Fibroblast of pulmonary artery (primary cell): ENCODE measurements at regions not wholly inside any gene's neighbourhood (a gene's known extent, or its start where the extent isn't known, plus 50 kb on each side); places are given as distances from the start of the nearest gene placed in this dataset.

Experiments
- DNase-seq: peaks from one replicate; pipeline ENCODE4 v3.0.0-alpha.2; 2010; ENCODE audit warnings: low read depth
- H3K4me3 ChIP-seq: replicated peaks from 2 replicates; pipeline ENCODE4 v1.5.1; 2011; ENCODE audit warnings: low read depth, mild to moderate bottlenecking, control low read depth, low read length, moderate library complexity
- TF ChIP-seq, protein P1 (sequence below): IDR thresholded peaks from 2 replicates; pipeline ENCODE4 v1.5.1; 2011; ENCODE audit warnings: mild to moderate bottlenecking, control low read depth, low read length, inconsistent platforms; ENCODE audit errors: missing control alignments

DNA sequence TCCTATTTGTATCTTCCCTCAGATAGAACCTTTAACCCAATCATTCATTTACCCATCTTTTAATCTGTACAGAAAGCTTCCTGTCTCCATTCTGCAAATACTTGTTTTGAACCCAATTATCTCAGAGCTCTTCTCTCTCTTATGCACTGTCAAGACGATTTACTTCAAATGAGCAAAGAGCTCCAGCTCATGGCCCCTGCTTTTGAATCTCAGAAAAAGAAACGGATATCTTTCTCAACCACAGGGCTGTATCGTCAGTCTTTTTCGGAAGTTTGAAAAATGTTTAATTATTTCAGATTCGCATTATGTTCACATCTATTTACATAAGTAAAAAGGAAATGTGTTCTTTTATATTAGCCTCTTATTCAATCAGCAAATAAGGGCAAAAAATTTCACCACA, 322.7 kb upstream of the NBEA start:
- no peak overlapping the region for H3K4me3 ChIP-seq
- TF ChIP-seq, protein P1, sequence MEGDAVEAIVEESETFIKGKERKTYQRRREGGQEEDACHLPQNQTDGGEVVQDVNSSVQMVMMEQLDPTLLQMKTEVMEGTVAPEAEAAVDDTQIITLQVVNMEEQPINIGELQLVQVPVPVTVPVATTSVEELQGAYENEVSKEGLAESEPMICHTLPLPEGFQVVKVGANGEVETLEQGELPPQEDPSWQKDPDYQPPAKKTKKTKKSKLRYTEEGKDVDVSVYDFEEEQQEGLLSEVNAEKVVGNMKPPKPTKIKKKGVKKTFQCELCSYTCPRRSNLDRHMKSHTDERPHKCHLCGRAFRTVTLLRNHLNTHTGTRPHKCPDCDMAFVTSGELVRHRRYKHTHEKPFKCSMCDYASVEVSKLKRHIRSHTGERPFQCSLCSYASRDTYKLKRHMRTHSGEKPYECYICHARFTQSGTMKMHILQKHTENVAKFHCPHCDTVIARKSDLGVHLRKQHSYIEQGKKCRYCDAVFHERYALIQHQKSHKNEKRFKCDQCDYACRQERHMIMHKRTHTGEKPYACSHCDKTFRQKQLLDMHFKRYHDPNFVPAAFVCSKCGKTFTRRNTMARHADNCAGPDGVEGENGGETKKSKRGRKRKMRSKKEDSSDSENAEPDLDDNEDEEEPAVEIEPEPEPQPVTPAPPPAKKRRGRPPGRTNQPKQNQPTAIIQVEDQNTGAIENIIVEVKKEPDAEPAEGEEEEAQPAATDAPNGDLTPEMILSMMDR: no peak
- DNase-seq: no peak

DNA sequence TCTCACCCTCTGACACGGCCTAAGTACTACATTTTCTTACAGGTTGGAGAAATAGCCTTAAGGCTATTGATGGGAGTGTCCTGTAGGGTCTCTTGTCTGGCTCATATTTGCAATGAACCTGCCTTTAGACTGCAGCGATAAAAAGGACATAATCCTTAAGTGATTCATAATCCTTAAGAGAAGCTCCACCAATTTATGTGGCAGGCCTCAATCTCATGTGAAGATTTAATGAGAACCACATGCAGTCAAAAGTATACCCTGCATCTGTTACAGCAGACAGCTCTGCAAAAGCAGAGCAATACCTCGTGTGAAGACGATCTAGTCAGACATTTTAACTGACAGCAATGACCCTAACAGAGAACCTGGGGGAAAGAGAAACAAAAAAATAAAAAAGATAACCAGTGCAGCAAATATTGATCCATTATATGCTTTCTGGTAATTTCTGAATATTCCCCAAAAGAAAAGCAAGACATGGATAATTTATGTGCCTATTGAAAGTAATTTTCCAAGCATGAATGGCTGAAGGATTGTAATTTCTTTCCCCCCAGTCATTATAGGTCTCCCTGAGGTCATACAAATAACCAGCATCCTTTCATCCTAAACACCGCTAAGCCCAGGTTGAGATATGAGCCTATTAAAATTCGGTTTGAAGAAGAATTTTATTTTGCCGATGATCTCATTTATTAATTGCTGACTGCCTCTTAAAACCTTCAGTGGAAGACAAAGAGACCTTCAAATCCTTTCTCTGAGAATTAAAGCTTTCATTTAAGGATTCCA, 321.8 kb upstream of the NBEA start:
- no peak for DNase-seq
- H3K4me3 ChIP-seq: no peak overlapping the region
- TF ChIP-seq, protein P1: no peak

DNA sequence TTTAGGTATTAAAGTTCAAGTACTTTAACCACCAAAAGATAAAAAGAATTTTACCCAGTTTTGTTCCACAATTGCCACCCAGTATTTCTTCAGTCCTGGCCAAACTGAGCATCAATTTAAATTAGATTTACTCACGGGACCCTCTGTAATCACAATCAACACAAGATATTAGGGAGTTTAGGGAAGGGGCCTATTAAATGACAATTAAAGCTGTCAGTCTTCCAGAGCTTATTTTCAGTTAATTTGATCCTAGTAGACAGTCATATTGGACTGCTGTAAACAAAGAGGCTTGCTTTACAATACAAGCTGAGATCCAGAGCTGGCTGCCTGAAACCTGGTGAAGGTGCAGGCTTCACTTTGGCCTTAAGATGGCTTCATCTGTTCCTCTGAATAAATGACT, 321.2 kb upstream of the NBEA start:
- TF ChIP-seq, protein P1: no peak
- H3K4me3 ChIP-seq: no peak overlapping the region
- DNase-seq: no peak

DNA sequence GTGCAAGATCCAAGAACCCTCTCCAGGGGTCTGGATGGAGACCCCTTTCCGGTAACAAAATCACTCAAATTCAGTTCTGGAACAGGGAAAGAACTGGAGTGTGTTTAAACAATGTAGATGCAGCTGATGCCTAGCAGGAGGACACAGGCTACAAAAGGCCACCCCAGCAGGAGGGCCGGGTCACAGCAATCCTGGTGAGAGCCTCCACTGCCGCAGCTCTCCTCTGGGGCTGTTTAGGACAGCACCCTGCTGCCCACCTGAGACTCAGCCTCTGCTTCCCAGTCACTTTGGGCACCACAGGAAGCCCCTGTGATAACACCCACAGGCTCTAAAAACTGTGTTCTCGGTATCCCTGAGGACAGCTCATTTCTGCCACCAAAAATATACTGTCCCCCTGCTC, 318.7 kb upstream of the NBEA start:
- TF ChIP-seq, protein P1: no peak
- no peak overlapping the region for H3K4me3 ChIP-seq
- DNase-seq: no peak

DNA sequence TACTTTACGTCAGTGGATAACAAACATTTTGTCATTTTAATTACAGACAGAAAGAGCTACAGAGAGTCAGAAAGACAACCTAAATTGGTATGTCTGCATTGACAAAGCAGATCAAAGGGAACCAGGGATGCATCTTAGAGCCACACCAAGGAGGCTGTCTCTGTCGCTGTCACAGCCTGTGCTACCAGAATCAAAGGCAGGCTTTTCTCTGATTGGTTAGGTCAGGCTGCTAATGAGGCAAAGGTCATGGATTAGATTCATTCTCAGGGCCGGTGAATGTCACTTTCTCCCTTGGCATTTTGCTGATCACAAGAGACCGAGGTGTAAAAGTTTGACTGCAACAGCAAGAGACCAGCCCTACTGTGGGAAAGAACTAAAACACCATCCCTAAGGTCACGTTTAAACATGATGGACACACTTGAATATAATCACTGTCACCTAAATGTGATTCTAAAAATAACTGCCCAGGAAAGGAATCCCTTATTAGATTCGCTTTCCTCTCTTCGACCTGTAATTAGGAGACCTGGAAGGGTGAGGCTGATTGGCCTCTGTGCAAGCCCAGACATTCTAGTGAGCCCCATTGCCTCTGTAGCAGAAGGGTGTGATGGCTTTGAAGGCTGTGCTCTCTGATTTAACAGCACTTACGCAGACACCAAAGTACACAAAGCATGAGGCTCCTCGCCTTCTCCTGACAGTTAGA, 314.4 kb upstream of the NBEA start:
- H3K4me3 ChIP-seq: no peak overlapping the region
- TF ChIP-seq, protein P1: no peak
- DNase-seq: no peak

DNA sequence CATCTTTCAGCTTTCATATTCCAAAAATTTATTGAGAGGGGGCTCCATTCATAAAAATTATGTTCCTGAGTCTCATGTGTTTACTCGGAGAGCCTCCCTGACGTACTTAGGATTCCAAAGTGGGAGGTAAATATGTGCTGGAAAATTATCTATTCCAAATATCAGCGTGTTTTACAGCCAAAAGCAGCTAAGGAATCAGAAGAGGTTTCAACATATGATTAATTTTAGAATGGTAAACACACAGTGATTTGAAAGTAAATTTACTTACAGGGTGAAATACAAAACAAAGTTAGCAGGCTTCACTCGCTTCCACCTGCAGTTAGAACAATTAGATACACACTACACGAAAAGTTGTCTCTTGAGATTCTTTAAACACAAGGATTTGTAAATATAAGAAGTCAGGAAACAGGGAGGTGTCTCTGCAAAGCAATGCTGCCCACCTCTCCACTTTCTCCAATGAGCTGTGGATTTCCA, 313.8 kb upstream of the NBEA start:
- TF ChIP-seq, protein P1: no peak
- no peak for DNase-seq
- no peak overlapping the region for H3K4me3 ChIP-seq
